ENCODE measurements at regions not wholly inside any gene's neighbourhood (a gene's known extent, or its start where the extent isn't known, plus 50 kb on each side); places are given as distances from the start of the nearest gene placed in this dataset.
A peak's percentile ranks its signal among the peaks of the same experiment; 100 is the strongest.

DNA sequence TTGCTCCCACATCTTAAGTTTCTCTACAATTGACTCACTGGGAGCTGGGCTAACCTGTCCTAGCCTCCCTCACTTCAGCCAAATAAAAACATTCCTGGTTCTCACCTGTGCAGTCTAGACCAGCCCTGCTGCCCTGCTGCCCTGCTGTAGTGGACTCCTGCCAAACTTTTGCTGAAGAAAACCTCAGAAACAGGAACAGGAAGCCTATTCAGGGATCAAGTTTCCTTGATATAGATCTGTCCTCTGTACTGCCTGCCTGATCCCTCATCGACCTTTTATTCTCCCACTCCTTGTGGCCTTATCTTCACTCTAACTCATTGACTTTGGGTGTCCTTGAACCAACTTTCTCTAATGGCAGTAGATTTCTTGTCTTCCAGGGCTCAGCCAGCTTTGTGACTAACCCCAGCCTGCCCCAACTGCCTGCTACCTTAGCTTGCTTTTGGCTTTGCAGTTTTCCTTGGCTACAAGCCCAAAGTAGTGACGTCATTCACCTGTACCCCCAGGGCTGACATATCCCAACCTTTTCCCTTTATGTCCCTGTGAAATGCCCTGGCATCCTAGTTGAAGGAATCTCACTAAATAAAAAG is 234.8 kb downstream of the DUSP6 start:
- TF ChIP-seq, protein P1, sequence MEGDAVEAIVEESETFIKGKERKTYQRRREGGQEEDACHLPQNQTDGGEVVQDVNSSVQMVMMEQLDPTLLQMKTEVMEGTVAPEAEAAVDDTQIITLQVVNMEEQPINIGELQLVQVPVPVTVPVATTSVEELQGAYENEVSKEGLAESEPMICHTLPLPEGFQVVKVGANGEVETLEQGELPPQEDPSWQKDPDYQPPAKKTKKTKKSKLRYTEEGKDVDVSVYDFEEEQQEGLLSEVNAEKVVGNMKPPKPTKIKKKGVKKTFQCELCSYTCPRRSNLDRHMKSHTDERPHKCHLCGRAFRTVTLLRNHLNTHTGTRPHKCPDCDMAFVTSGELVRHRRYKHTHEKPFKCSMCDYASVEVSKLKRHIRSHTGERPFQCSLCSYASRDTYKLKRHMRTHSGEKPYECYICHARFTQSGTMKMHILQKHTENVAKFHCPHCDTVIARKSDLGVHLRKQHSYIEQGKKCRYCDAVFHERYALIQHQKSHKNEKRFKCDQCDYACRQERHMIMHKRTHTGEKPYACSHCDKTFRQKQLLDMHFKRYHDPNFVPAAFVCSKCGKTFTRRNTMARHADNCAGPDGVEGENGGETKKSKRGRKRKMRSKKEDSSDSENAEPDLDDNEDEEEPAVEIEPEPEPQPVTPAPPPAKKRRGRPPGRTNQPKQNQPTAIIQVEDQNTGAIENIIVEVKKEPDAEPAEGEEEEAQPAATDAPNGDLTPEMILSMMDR (IDR thresholded peaks at IDR 0.05; ENCODE audit: control extremely low read depth, extremely low read depth): no peak
- Histone ChIP-seq H3K9me3 (ENCODE audit: control insufficient read depth in 4 of 4, insufficient read depth in 3 of 4, low read length in 3 of 4) (no peaks in the 10 kb centered on the region), H3K27ac (ENCODE audit: low read depth in 1 of 2, low read length in 1 of 2) (peak overlapping the region in 1 of 2 donors; percentile 33), H3K4me1 (ENCODE audit: control insufficient read depth in 5 of 5, insufficient read depth in 5 of 5, low read length in 5 of 5) (peaks cover 0 to 6% (median 0%) of the 10 kb centered on the region in 5 donors), H3K27me3 (ENCODE audit: control insufficient read depth in 3 of 3, insufficient read depth in 3 of 3, low read length in 2 of 3) (no peaks in the 10 kb centered on the region), H3K4me3 (no peak overlapping the region), H3K36me3 (ENCODE audit: control insufficient read depth in 4 of 4, insufficient read depth in 4 of 4, low read length in 4 of 4) (no peaks in the 10 kb centered on the region), H3K9ac (ENCODE audit: insufficient read depth in 1 of 2, low read length in 2 of 2) (no peak overlapping the region)
- WGBS, 2 donors: 5 to 14% methylated on average over 2 of the region's 2 CpGs
- ATAC-seq (ENCODE audit: insufficient read depth, low FRiP score) (no peak), DNase-seq (peak in 2 of 3 donors; percentile 13 to 47)

DNA sequence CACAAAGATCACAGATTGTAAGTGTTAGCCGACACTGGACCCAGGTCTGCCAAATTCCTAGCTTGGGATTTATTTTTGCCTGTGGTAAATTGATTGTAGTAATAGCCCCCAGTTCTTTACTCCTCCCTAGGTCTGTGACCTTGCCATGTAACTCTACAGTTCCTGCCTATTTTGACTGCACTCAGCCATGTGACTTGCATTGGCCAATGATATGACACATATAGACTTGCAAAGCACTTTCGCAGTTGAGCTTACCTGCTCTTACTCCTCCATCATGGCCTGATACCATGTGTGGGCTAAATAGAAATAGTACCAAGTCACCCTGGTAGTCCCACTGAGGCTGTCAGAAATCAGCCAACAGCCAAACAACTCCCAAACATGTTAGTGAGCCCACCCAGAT is 240.3 kb downstream of the DUSP6 start:
- 98 to 100% methylated on average over 2 of the region's 2 CpGs for WGBS, 2 donors
- H3K9me3 ChIP-seq (ENCODE audit: control insufficient read depth in 4 of 4, insufficient read depth in 3 of 4, low read length in 3 of 4): no peaks in the 10 kb centered on the region
- ATAC-seq (ENCODE audit: insufficient read depth, low FRiP score): no peak

DNA sequence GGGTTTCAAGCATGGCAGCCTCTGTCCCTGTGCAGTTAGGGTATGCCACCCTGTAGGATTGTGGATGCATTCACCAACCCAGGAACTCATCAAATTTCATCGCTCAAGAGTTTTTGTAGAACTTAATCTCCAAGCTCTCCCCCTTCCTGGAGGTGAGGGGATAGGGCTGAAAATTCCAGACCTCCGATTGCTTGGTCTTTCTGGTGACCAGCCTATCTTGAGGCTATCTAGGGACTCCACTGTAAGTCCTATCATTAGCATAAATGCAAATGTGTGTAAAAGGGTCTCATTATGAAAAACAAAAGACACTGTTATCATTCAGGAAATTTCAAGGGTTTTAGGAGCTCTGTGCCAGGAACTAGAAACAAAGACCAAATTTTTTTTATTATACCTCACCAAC is 244.0 kb downstream of the DUSP6 start:
- H3K4me3 ChIP-seq: no peak overlapping the region
- H3K4me1 ChIP-seq (ENCODE audit: control insufficient read depth in 5 of 5, insufficient read depth in 5 of 5, low read length in 5 of 5): peaks cover 0 to 9% (median 0%) of the 10 kb centered on the region in 5 donors
- ATAC-seq (ENCODE audit: insufficient read depth, low FRiP score) (no peak), DNase-seq (no peak)
- no peaks in the 10 kb centered on the region for H3K27me3 ChIP-seq (ENCODE audit: control insufficient read depth in 3 of 3, insufficient read depth in 3 of 3, low read length in 2 of 3)
- no peak overlapping the region for H3K27ac ChIP-seq (ENCODE audit: low read depth in 1 of 2, low read length in 1 of 2)
- TF ChIP-seq, protein P1 (IDR thresholded peaks at IDR 0.05; ENCODE audit: control extremely low read depth, extremely low read depth): no peak
- H3K36me3 ChIP-seq (ENCODE audit: control insufficient read depth in 4 of 4, insufficient read depth in 4 of 4, low read length in 4 of 4): no peaks in the 10 kb centered on the region
- WGBS, 2 donors: 97 to 98% methylated on average over 2 of the region's 2 CpGs
- no peaks in the 10 kb centered on the region for H3K9me3 ChIP-seq (ENCODE audit: control insufficient read depth in 4 of 4, insufficient read depth in 3 of 4, low read length in 3 of 4)
- H3K9ac ChIP-seq (ENCODE audit: insufficient read depth in 1 of 2, low read length in 2 of 2): no peak overlapping the region

More for the DNA sequence above, 240.3 kb downstream of the DUSP6 start:
- TF ChIP-seq, protein P1 (IDR thresholded peaks at IDR 0.05; ENCODE audit: control extremely low read depth, extremely low read depth): no peak
- Histone ChIP-seq H3K27ac (ENCODE audit: low read depth in 1 of 2, low read length in 1 of 2) (no peak overlapping the region), H3K4me1 (ENCODE audit: control insufficient read depth in 5 of 5, insufficient read depth in 5 of 5, low read length in 5 of 5) (no peaks in the 10 kb centered on the region), H3K36me3 (ENCODE audit: control insufficient read depth in 4 of 4, insufficient read depth in 4 of 4, low read length in 4 of 4) (no peaks in the 10 kb centered on the region), H3K9ac (ENCODE audit: insufficient read depth in 1 of 2, low read length in 2 of 2) (no peak overlapping the region), H3K4me3 (no peak overlapping the region), H3K27me3 (ENCODE audit: control insufficient read depth in 3 of 3, insufficient read depth in 3 of 3, low read length in 2 of 3) (no peaks in the 10 kb centered on the region)
- no peak for DNase-seq

DNA sequence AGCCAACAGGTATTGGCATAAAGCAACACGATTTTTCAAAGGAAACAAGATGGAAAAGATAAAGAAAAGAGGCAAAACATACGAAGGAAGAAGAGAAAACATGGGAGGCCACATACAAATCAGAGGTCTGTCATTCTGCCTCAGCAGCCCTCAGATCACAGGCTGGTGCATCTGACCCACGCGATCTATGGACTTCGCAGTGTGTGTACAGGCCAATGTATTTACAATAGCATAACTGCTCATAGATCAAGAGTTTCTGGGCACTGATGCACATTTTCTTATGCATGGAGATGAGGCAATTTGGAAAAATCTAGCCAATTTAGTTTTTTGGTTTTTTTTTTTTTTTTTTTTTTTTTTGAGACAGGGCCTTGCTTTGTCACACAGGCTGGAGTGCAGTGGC is 245.4 kb downstream of the DUSP6 start:
- no peak for ATAC-seq (ENCODE audit: insufficient read depth, low FRiP score)
- H3K9ac ChIP-seq (ENCODE audit: insufficient read depth in 1 of 2, low read length in 2 of 2): no peak overlapping the region
- no peak overlapping the region for H3K4me3 ChIP-seq
- peaks cover 0 to 9% (median 0%) of the 10 kb centered on the region in 5 donors for H3K4me1 ChIP-seq (ENCODE audit: control insufficient read depth in 5 of 5, insufficient read depth in 5 of 5, low read length in 5 of 5)
- H3K27me3 ChIP-seq (ENCODE audit: control insufficient read depth in 3 of 3, insufficient read depth in 3 of 3, low read length in 2 of 3): no peaks in the 10 kb centered on the region
- no peak overlapping the region for H3K27ac ChIP-seq (ENCODE audit: low read depth in 1 of 2, low read length in 1 of 2)
- H3K36me3 ChIP-seq (ENCODE audit: control insufficient read depth in 4 of 4, insufficient read depth in 4 of 4, low read length in 4 of 4): no peaks in the 10 kb centered on the region
- DNase-seq: no peak
- WGBS, 2 donors: 88 to 91% methylated on average over 5 of the region's 5 CpGs
- no peaks in the 10 kb centered on the region for H3K9me3 ChIP-seq (ENCODE audit: control insufficient read depth in 4 of 4, insufficient read depth in 3 of 4, low read length in 3 of 4)
- TF ChIP-seq, protein P1 (IDR thresholded peaks at IDR 0.05; ENCODE audit: control extremely low read depth, extremely low read depth): no peak

Measured in lung (tissue), 11 donors.